ENCODE measurements at regions not wholly inside any gene's neighbourhood (a gene's known extent, or its start where the extent isn't known, plus 50 kb on each side); places are given as distances from the start of the nearest gene placed in this dataset.

GRCh38 chr19:23543351-23543750 is 143.7 kb downstream of the ZNF675 start:
- TF ChIP-seq CTCF (optimal IDR thresholded peaks at IDR 0.05 in 1 of 3, IDR thresholded peaks at IDR 0.05 in 1 of 3, conservative IDR thresholded peaks at IDR 0.05 in 1 of 3; ENCODE audit: extremely low read depth in 1 of 3, insufficient read depth in 2 of 3, low read length in 3 of 3), result no peak
- no peak for TF ChIP-seq EZH2 (IDR thresholded peaks at IDR 0.05; ENCODE audit: low read length)

All from keratinocyte (primary cell).